ENCODE measurements at regions not wholly inside any gene's neighbourhood (a gene's known extent, or its start where the extent isn't known, plus 50 kb on each side); places are given as distances from the start of the nearest gene placed in this dataset.

DNA sequence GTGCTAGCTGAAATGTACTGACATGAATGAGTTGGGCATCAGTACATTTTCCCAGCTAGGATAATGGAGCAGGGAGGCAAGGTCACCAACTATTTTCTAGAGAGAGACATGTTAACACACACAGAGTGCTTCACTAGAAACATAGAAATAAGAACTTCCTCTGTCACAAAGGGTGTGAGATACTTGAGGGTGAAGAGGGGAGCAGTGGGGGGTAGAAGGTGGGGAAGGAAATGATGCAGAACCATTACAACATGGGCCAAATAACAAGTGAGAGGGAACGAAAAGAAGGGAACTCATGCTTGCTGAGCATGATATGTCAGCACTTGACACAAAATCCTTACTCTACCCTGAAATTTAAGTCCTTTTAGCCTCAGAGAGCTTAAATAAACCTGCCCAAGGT is 87.8 kb upstream of the RFC3 start:
- SMC1A ChIA-PET (ENCODE audit: uncharacterized antibody, unreplicated experiment): interaction anchor here (0.6 to 5.1 kb wide), 17 partner anchors 8 to 1820 kb away, joined by 3 to 69 read pairs (median 5); partner anchors contain the start of gene RFC3
- no peak for FAIRE-seq
- in situ Hi-C loops (cut with MboI): no loop called here
- Histone ChIP-seq H2AFZ (ENCODE audit: control insufficient read depth, low read depth, low read length) (peak overlapping the region; percentile 25; the same call in 1 of the 2 replicates), H3K79me2 (ENCODE audit: control insufficient read depth, insufficient read depth, low read length) (no peaks in the 10 kb centered on the region), H3K4me3 (no peak overlapping the region), H3K4me2 (ENCODE audit: control insufficient read depth, insufficient read depth) (peak overlapping the region; percentile 26; the same call in 1 of the 2 replicates), H3K9me3 (replicated peaks; ENCODE audit: control insufficient read depth, insufficient read depth, low read length) (no peaks in the 10 kb centered on the region; the same call in 2 of the 3 replicates), H4K20me1 (ENCODE audit: control insufficient read depth, insufficient read depth) (no peaks in the 10 kb centered on the region), H3K9ac (ENCODE audit: control insufficient read depth, insufficient read depth, low read length) (peak overlapping the region; percentile 13; the same call in 1 of the 2 replicates), H3K27me3 (replicated peaks in 1 of 2; ENCODE audit: control insufficient read depth in 2 of 2, insufficient read depth in 2 of 2, low read length in 1 of 2) (no peaks in the 10 kb centered on the region), H3K27ac (ENCODE audit: control insufficient read depth, insufficient read depth) (peak overlapping the region; percentile 96), H3K36me3 (ENCODE audit: control insufficient read depth in 2 of 2, insufficient read depth in 2 of 2, low read length in 1 of 2) (no peaks in the 10 kb centered on the region), H3K4me1 (ENCODE audit: control insufficient read depth, insufficient read depth, low read length) (peaks cover 46% of the 10 kb centered on the region)
- CTCF ChIA-PET: interaction anchor here (0.8 to 3.3 kb wide), 6 partner anchors 9 to 523 kb away, joined by 3 to 29 read pairs (median 4); no protein-coding TSS in a partner anchor
- DNase-seq (ENCODE audit: low read depth, low spot score): no peak
- intact Hi-C loops (cut with micrococcal nuclease; ENCODE audit: unreplicated experiment): no loop called here
- peak; percentile 63 for ATAC-seq
- WGBS (ENCODE audit: insufficient coverage, insufficient replicate concordance, low lambda C conversion rate, missing lambda C conversion rate): 11% methylated on average over 1 of the region's 1 CpG
- RAD21 ChIA-PET (ENCODE audit: unreplicated experiment): interaction anchor here (0.8 to 3.4 kb wide), 9 partner anchors 8 to 586 kb away, joined by 3 to 41 read pairs (median 3); no protein-coding TSS in a partner anchor
- BruUV-seq (replicated peaks): no TSS peak
- POLR2A ChIA-PET: interaction anchor here (0.7 to 5.7 kb wide), 5 partner anchors 13 to 187 kb away, joined by 3 to 18 read pairs (median 3); no protein-coding TSS in a partner anchor
- peak; percentile 32; the same call in 1 of the 2 replicates for TF ChIP-seq RELB (IDR thresholded peaks at IDR 0.05; ENCODE audit: low read depth)
- peak; percentile 66 for TF ChIP-seq MTA2 (IDR thresholded peaks at IDR 0.05; ENCODE audit: low read depth)
- TF ChIP-seq IKZF1 (conservative IDR thresholded peaks at IDR 0.05): peak; percentile 43; the same call in 1 of the 2 replicates
- TF ChIP-seq GATAD2B (conservative IDR thresholded peaks at IDR 0.05; ENCODE audit: low read depth): no peak
- TF ChIP-seq NR2F1 (conservative IDR thresholded peaks at IDR 0.05): 0 out of 2 replicates have a peak, but pooled peaks have one; percentile 15
- peak; percentile 10 for TF ChIP-seq SP1 (IDR thresholded peaks at IDR 0.05; ENCODE audit: low read depth, low read length)
- TF ChIP-seq RUNX3 (IDR thresholded peaks at IDR 0.05; ENCODE audit: low read length): peak; percentile 61
- peak; percentile 25; the same call in 1 of the 2 replicates for TF ChIP-seq RAD21 (IDR thresholded peaks at IDR 0.05; ENCODE audit: insufficient read depth, low read depth, low read length)
- no peak for TF ChIP-seq KLF5 (IDR thresholded peaks at IDR 0.05; ENCODE audit: partially characterized antibody)
- TF ChIP-seq ATF7 (IDR thresholded peaks at IDR 0.05; ENCODE audit: low read depth): peak; percentile 71
- TF ChIP-seq PAX5 (IDR thresholded peaks at IDR 0.05; ENCODE audit: borderline replicate concordance, low read depth, low read length): peak; percentile 76
- peak; percentile 64 for TF ChIP-seq NBN (IDR thresholded peaks at IDR 0.05)
- TF ChIP-seq IKZF2 (IDR thresholded peaks at IDR 0.05): peak; percentile 58 to 66; a peak in 2 of 4 replicates
- peak in 1 of 2 experiments; percentile 18; a peak in 1 of 4 replicates for TF ChIP-seq BHLHE40 (IDR thresholded peaks at IDR 0.05; ENCODE audit: borderline replicate concordance in 1 of 2, low read depth in 2 of 2, low read length in 1 of 2)
- peak; percentile 28 for TF ChIP-seq SKIL (IDR thresholded peaks at IDR 0.05; ENCODE audit: low read depth, poor library complexity, severe bottlenecking)
- TF ChIP-seq SPI1 (IDR thresholded peaks at IDR 0.05; ENCODE audit: borderline replicate concordance, insufficient read depth, low read depth, low read length): peak; percentile 38; the same call in 1 of the 2 replicates
- TF ChIP-seq TCF7 (IDR thresholded peaks at IDR 0.05; ENCODE audit: borderline replicate concordance): no peak
- 0 out of 2 replicates have a peak, but pooled peaks have one; percentile 28 for TF ChIP-seq MLLT1 (IDR thresholded peaks at IDR 0.05)

All from GM12878 (cell line).